22Rv1 (cell line): ENCODE measurements at regions not wholly inside any gene's neighbourhood (a gene's known extent, or its start where the extent isn't known, plus 50 kb on each side); places are given as distances from the start of the nearest gene placed in this dataset.

ENCODE experiments used
- CTCF ChIP-seq: fragments of 450-650 bp; IDR thresholded peaks from 2 replicates; pipeline ENCODE4 v1.5.1; 2017; ENCODE audit warnings: mild to moderate bottlenecking
- ZFX ChIP-seq: fragments of 450-650 bp; IDR thresholded peaks from 2 replicates; pipeline ENCODE4 v1.6.1; 2017; ENCODE audit warnings: antibody characterized with exemption, borderline replicate concordance

DNA sequence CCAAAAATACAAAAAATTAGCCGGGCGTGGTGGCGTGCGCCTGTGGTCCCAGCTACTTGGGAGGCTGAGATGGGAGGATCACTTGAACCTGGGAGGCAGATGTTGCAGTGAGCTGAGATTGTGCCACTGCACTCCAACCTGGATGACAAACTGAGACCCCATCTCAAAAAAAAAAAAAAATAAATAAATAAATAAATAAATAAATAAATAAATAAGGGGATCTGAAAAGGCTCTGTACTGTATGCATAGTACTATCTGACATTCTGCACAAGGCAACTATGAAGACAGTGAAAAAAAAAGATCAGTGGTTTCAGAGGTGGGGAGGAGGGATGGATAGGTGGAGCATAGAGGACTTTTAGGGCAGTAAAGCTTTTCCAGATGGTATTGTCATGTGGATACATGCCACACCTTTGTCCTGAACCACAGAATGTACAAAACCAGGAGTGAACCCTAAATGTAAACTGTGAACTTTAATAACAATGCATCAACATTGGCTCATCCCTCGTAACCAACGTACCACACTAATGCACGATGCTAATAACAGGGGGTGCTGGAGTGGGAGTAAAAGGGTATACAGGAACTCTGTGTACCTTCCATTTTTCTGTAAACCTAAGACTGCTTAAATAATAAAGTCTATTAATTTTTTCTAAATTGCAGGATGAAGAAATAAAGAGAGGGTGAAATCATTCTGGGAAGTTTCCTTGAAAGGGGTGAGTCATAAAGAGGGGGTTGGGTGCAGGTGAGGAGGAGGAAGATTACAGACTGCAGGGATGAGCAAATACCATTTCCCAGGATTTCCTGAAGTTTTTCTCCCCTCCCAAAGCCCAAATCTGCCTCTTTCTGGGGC is 155.8 kb upstream of the SDK2 start:
- no peak for TF ChIP-seq CTCF
- no peak for TF ChIP-seq ZFX
